PC-9 (cell line): ENCODE measurements at regions not wholly inside any gene's neighbourhood (a gene's known extent, or its start where the extent isn't known, plus 50 kb on each side); places are given as distances from the start of the nearest gene placed in this dataset.
"Not testable (repeated sequence)": the region's sequence is repeated elsewhere in the genome, so short reads cannot be mapped to it uniquely, and the experiment has no call there.

Experiments
- BruUV-seq: library from RNA; stranded (reverse); fragments of 400-500 nt; replicated peaks from 2 replicates; lab custom pipeline; 2021; lab: Mats Ljungman, UMichigan
- CTCF ChIA-PET: fragments of 300-600 bp; sonication (Branson Sonifier 250); formaldehyde crosslinking; loops from one replicate; lab custom pipeline; 2022; ENCODE audit warnings: antibody characterized with exemption; lab: Charles Lee
- POLR2A ChIA-PET: fragments of 300-600 bp; sonication (Branson Sonifier 250); formaldehyde crosslinking; loops from one replicate; lab custom pipeline; 2022; ENCODE audit warnings: antibody characterized with exemption; ENCODE audit not compliant: unreplicated experiment; lab: Charles Lee
- DNase-seq, 2 experiments: peaks; one replicate each; pipeline versions ENCODE4 v3.0.0 to v3.0.0-alpha.2; 2015 to 2022; ENCODE audit warnings: mixed read lengths in 1 of 2
- H2AFZ ChIP-seq: fragments of 200-600 bp; sonication (generic); 2 replicates; pipeline ENCODE4 v1.8.1; 2017; ENCODE audit warnings: antibody characterized with exemption
- H3F3A ChIP-seq: fragments of 200-600 bp; sonication (generic); 2 replicates; pipeline ENCODE4 v1.8.1; 2017; ENCODE audit warnings: antibody characterized with exemption, mild to moderate bottlenecking, low read depth; ENCODE audit not compliant: insufficient read depth
- H3K27ac ChIP-seq: fragments of 200-600 bp; sonication (generic); 2 replicates; pipeline ENCODE4 v1.6.1; 2016; ENCODE audit warnings: mixed run types
- H3K27me3 ChIP-seq: fragments of 200-600 bp; sonication (generic); 2 replicates; pipeline ENCODE4 v1.6.1; 2016; ENCODE audit warnings: low read depth, mixed run types; ENCODE audit not compliant: insufficient read depth
- H3K36me3 ChIP-seq: fragments of 200-600 bp; sonication (generic); 2 replicates; pipeline ENCODE4 v1.6.1; 2016; ENCODE audit warnings: low read depth, mixed run types
- H3K4me1 ChIP-seq: fragments of 200-600 bp; sonication (generic); replicated peaks from 2 replicates; pipeline ENCODE4 v1.6.1; 2016; ENCODE audit warnings: mixed run types; ENCODE audit not compliant: insufficient read depth
- H3K4me2 ChIP-seq: fragments of 200-600 bp; sonication (generic); 2 replicates; pipeline ENCODE4 v1.6.1; 2017; ENCODE audit warnings: mixed run types
- H3K4me3 ChIP-seq: fragments of 200-600 bp; sonication (generic); 2 replicates; pipeline ENCODE4 v1.6.1; 2016; ENCODE audit warnings: mixed run types
- H3K79me2 ChIP-seq: fragments of 200-600 bp; sonication (generic); 2 replicates; pipeline ENCODE4 v1.6.1; 2017; ENCODE audit warnings: low read depth, mixed run types
- H3K9me2 ChIP-seq: fragments of 200-600 bp; sonication (generic); 2 replicates; pipeline ENCODE4 v1.8.1; 2017; ENCODE audit warnings: mild to moderate bottlenecking; ENCODE audit not compliant: insufficient read depth
- H3K9me3 ChIP-seq: fragments of 200-600 bp; sonication (generic); 2 replicates; pipeline ENCODE4 v1.8.1; 2016; ENCODE audit warnings: low read depth; ENCODE audit not compliant: insufficient read depth
- H4K20me1 ChIP-seq: fragments of 200-600 bp; sonication (generic); 2 replicates; pipeline ENCODE4 v1.8.1; 2017; ENCODE audit not compliant: insufficient read depth
- CTCF ChIP-seq: fragments of 200-600 bp; sonication (generic); conservative IDR thresholded peaks from 2 replicates; pipeline ENCODE4 v1.6.1; 2017; ENCODE audit warnings: mixed run types, antibody characterized with exemption, mild to moderate bottlenecking, moderate library complexity
- EZH2 ChIP-seq: fragments of 200-600 bp; sonication (generic); IDR thresholded peaks from 2 replicates; pipeline ENCODE4 v1.8.0; 2017; ENCODE audit warnings: antibody characterized with exemption, low read depth
- intact Hi-C: fragments of 100-400 bp; cut with micrococcal nuclease; formaldehyde crosslinking; loops from one replicate; pipeline ENCODE4 v1.10.0; 2022; ENCODE audit not compliant: unreplicated experiment

DNA sequence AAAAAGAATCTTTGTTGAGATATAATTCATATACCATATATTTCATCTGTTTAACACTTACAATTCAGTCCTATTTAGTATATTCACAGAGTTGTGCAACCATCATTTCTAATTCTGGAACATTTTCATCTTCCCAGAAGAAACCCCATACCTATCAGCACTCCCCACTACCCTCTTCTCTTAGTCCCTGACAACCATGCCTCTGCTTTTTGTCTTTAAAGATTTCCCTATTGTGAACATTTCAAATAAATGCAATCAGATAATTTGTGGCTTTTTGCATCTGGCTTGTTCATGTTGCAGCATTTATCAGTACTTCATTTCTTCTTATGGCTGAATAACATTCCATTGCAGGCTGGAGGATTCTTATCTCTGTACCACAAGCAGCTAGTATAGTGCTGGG lies 305.9 kb upstream of the MEX3C start:
- CTCF ChIA-PET: no interaction called here
- no peak overlapping the region for H3K4me2 ChIP-seq

GRCh38 chr18:51506811-51507210 lies 309.3 kb upstream of the MEX3C start:
- H3K36me3 ChIP-seq: no peaks in the 10 kb centered on the region
- H4K20me1 ChIP-seq: no peaks in the 10 kb centered on the region
- H2AFZ ChIP-seq: no peak overlapping the region
- no peaks in the 10 kb centered on the region for H3K79me2 ChIP-seq
- no peaks in the 10 kb centered on the region for H3K9me3 ChIP-seq
- H3K4me2 ChIP-seq: no peak overlapping the region
- H3K9me2 ChIP-seq: no peaks in the 10 kb centered on the region; the same call in 1 of the 2 replicates
- H3K27ac ChIP-seq: no peak overlapping the region
- intact Hi-C loops: no loop called here
- no TSS peak for BruUV-seq
- no peak overlapping the region for H3K4me3 ChIP-seq
- POLR2A ChIA-PET: no interaction called here
- no peaks in the 10 kb centered on the region for H3K27me3 ChIP-seq
- no peak for DNase-seq
- H3F3A ChIP-seq: no peaks in the 10 kb centered on the region
- CTCF ChIA-PET: no interaction called here
- TF ChIP-seq EZH2 (no peak), CTCF (no peak)
- no peaks in the 10 kb centered on the region for H3K4me1 ChIP-seq

More for the DNA sequence above, 305.9 kb upstream of the MEX3C start:
- intact Hi-C loops: no loop called here
- BruUV-seq: no TSS peak
- no peak overlapping the region for H3K4me3 ChIP-seq
- no peaks in the 10 kb centered on the region for H3K27me3 ChIP-seq
- no peaks in the 10 kb centered on the region for H3K9me3 ChIP-seq
- H3K4me1 ChIP-seq: no peaks in the 10 kb centered on the region
- no peak overlapping the region for H3K27ac ChIP-seq
- no peaks in the 10 kb centered on the region; the same call in 1 of the 2 replicates for H3K9me2 ChIP-seq
- H2AFZ ChIP-seq: no peak overlapping the region
- POLR2A ChIA-PET: no interaction called here
- no peak for DNase-seq
- no peaks in the 10 kb centered on the region for H3K36me3 ChIP-seq
- H4K20me1 ChIP-seq: no peaks in the 10 kb centered on the region
- H3F3A ChIP-seq: no peaks in the 10 kb centered on the region
- TF ChIP-seq CTCF (no peak), EZH2 (no peak)
- H3K79me2 ChIP-seq: no peaks in the 10 kb centered on the region

- H3K9me3 ChIP-seq, H3K36me3 ChIP-seq, H3K27ac ChIP-seq, H3K4me2 ChIP-seq, intact Hi-C loops, H3K9me2 ChIP-seq, H3F3A ChIP-seq, H4K20me1 ChIP-seq, DNase-seq, H3K4me1 ChIP-seq, H3K79me2 ChIP-seq, CTCF ChIA-PET, H2AFZ ChIP-seq, POLR2A ChIA-PET, H3K27me3 ChIP-seq, H3K4me3 ChIP-seq, BruUV-seq: not testable (repeated sequence)
Observed at GRCh38 chr18:51508410-51508809, 310.9 kb upstream of the MEX3C start.

GRCh38 chr18:51510020-51510419 lies 312.5 kb upstream of the MEX3C start:
- H3K9me2 ChIP-seq: no peaks in the 10 kb centered on the region; the same call in 1 of the 2 replicates
- BruUV-seq: no TSS peak
- intact Hi-C loops: no loop called here

More at GRCh38 chr18:51510020-51510419, 312.5 kb upstream of the MEX3C start:
- Histone ChIP-seq H3K9me3 (no peaks in the 10 kb centered on the region), H3K27me3 (no peaks in the 10 kb centered on the region), H3K4me2 (no peak overlapping the region), H3K36me3 (no peaks in the 10 kb centered on the region), H3K79me2 (no peaks in the 10 kb centered on the region), H3K4me1 (peaks cover 11% of the 10 kb centered on the region), H2AFZ (no peak overlapping the region), H3K4me3 (no peak overlapping the region), H3K27ac (no peak overlapping the region), H3F3A (no peaks in the 10 kb centered on the region), H4K20me1 (no peaks in the 10 kb centered on the region)
- no peak for DNase-seq
- POLR2A ChIA-PET: no interaction called here
- TF ChIP-seq EZH2: no peak
- no peak for TF ChIP-seq CTCF
- CTCF ChIA-PET: no interaction called here
